ENCODE measurements at regions not wholly inside any gene's neighbourhood (a gene's known extent, or its start where the extent isn't known, plus 50 kb on each side); places are given as distances from the start of the nearest gene placed in this dataset.

- DNase-seq: no peak
Measured at GRCh38 chr14:85453401-85454225, 76.3 kb upstream of the FLRT2 start.

- no peak for DNase-seq
Measured at GRCh38 chr14:85454226-85454813, 75.6 kb upstream of the FLRT2 start.

GRCh38 chr14:85459361-85460000, 70.5 kb upstream of the FLRT2 start:
- DNase-seq: no peak

- DNase-seq: no peak
Measured at GRCh38 chr14:85461432-85462133, 68.4 kb upstream of the FLRT2 start.

GRCh38 chr14:85463512-85463911, 66.4 kb upstream of the FLRT2 start:
- DNase-seq: no peak

GRCh38 chr14:85464135-85464895, 65.6 kb upstream of the FLRT2 start:
- DNase-seq: no peak

GRCh38 chr14:85466678-85467077, 63.3 kb upstream of the FLRT2 start:
- no peak for DNase-seq

- DNase-seq: no peak
Measured at GRCh38 chr14:85468816-85469215, 61.1 kb upstream of the FLRT2 start.

GRCh38 chr14:85471156-85471555, 58.8 kb upstream of the FLRT2 start:
- DNase-seq: no peak

GRCh38 chr14:85471744-85472143, 58.2 kb upstream of the FLRT2 start:
- no peak for DNase-seq

GRCh38 chr14:85474431-85474830, 55.5 kb upstream of the FLRT2 start:
- no peak for DNase-seq

GRCh38 chr14:85475113-85475512, 54.8 kb upstream of the FLRT2 start:
- no peak for DNase-seq

GRCh38 chr14:85479306-85479705, 50.6 kb upstream of the FLRT2 start:
- no peak for DNase-seq

- DNase-seq: no peak
Measured at GRCh38 chr14:85479771-85480170, 50.2 kb upstream of the FLRT2 start.
